Heart right ventricle (tissue), 16 donors: ENCODE measurements at regions not wholly inside any gene's neighbourhood (a gene's known extent, or its start where the extent isn't known, plus 50 kb on each side); places are given as distances from the start of the nearest gene placed in this dataset.
A peak's percentile ranks its signal among the peaks of the same experiment; 100 is the strongest.

Source experiments
- ATAC-seq, 8 donors: fragments of 200-7000 bp; cut with Tn5 transposase; one replicate each; pipeline ENCODE4 v1.9.1; 2020; ENCODE audit warnings: mild to moderate bottlenecking in 8 of 8, moderate library complexity in 8 of 8, moderate number of reproducible peaks in 1 of 8
- DNase-seq, 2 donors: peaks; one replicate each; pipeline ENCODE4 v3.0.0-alpha.2; 2020
- H3K27ac ChIP-seq, 10 donors: fragments of 200-600 bp; sonication (generic) in 2 of 10; one replicate each; pipeline versions ENCODE4 v1.5.0 to v1.8.0; 2020 to 2022; ENCODE audit warnings: mild to moderate bottlenecking in 3 of 10
- H3K27me3 ChIP-seq, 7 donors: fragments of 200-600 bp; one replicate each; pipeline ENCODE4 v1.8.0; 2021 to 2022; ENCODE audit warnings: mild to moderate bottlenecking in 2 of 7
- H3K36me3 ChIP-seq, 9 donors: fragments of 200-600 bp; sonication (generic) in 1 of 9; one replicate each; pipeline versions ENCODE4 v1.5.0 to v1.8.0; 2020 to 2022; ENCODE audit warnings: mild to moderate bottlenecking in 2 of 9
- H3K4me1 ChIP-seq, 9 donors: fragments of 200-600 bp; sonication (generic) in 1 of 9; one replicate each; pipeline versions ENCODE4 v1.5.0 to v1.8.0; 2020 to 2022; ENCODE audit warnings: mild to moderate bottlenecking in 4 of 9
- H3K4me3 ChIP-seq, 10 donors: fragments of 200-600 bp; sonication (generic) in 2 of 10; one replicate each; pipeline versions ENCODE4 v1.5.0 to v1.8.0; 2020 to 2022; ENCODE audit warnings: mild to moderate bottlenecking in 7 of 10, moderate library complexity in 2 of 10
- H3K9me3 ChIP-seq, 11 donors: fragments of 200-600 bp in 10 of 11; sonication (generic) in 2 of 11; one replicate each; pipeline versions ENCODE4 v1.5.0 to v1.8.0; 2013 to 2022; ENCODE audit warnings: mild to moderate bottlenecking in 2 of 11, control low read depth in 1 of 11, moderate library complexity in 1 of 11
- WGBS, 2 donors: extraction: QIAGEN DNeasy Blood & Tissue Kit; methylation state at CpG; one replicate each; pipeline ENCODE4 v1.1.7; 2013; ENCODE audit warnings: inconsistent platforms in 1 of 2; 5-methylcytosine and 5-hydroxymethylcytosine counted together
- intact Hi-C, 10 donors: fragments of 100-400 bp; cut with DNase I; formaldehyde crosslinking; loops; one replicate each; pipeline versions ENCODE4 v1.11.1 to v1.14.2; 2022
- TF ChIP-seq, protein P1 (sequence below), 9 donors: fragments of 200-600 bp; sonication (generic) in 2 of 9; IDR thresholded peaks; one replicate each; pipeline versions ENCODE4 v1.5.0 to v1.8.0; 2021 to 2022; ENCODE audit warnings: antibody characterized with exemption in 9 of 9, mild to moderate bottlenecking in 5 of 9, moderate library complexity in 1 of 9
- donor health status: Arrhythmogenic right ventricular cardiomyopathy.
- donor health status: ischemic (EF 13 %, LVEDD 7.1; RV severe dilation, severe dysfunction).
- donor health status: healthy with polysubstance abuse.
- donor health status: DM: no; HTN: yes; CAD: no.
- donor health status: DM: no; HTN: no; CAD: no.
- donor health status: ischemic (EF 25% LVEDD 6.9; RV normal size, moderate dysfunction).
- donor health status: ischemic (EF 25% LVEDD 5.7; RV mildly dilated, moderate dysfunction).
- donor health status: healthy.
- donor health status: DM: yes; HTN: yes; CAD: no.
- donor health status: Ischemic cardiomyopathy.
- donor health status: ischemic (EF 35%, LVEDD 5.7; RV mildly dilated, moderate dysfunction).
- donor health status: nonischemic (EF 11% LVEDD 7.7; RV severe dilation, severe dysfunction).
- donor health status: DM: yes; HTN: yes; CAD: no.
- donor health status: PGD.
- donor health status: ischemic (EF 29% LVEDD 5.4; RV normal size, mild dysfunction).
- donor health status: nonischemic (EF 23%, LVEDD 6.1; RV moderate dilation, normal function).

DNA sequence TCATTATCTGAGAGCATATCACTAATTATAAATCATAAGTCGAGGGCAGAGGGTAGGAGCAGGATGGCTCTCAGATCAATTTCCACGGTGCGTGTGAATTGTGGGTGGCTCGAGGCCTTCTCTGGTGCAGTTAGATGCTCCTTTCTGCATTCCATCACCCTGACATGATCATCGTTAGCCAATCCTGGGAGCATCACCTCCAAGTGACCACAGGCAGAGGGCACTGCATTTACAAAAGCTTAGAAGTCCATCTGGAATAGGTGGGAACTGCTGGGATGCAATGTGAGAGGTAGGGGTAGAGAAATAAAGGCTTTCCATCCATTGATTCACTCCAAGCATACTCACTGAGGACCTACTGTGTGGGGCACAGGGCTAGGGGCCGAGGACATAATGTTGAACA is 538.2 kb upstream of the TBX3 start:
- H3K9me3 ChIP-seq, result no peaks in the 10 kb centered on the region
- intact Hi-C loops, result no loop called here
- TF ChIP-seq, protein P1, sequence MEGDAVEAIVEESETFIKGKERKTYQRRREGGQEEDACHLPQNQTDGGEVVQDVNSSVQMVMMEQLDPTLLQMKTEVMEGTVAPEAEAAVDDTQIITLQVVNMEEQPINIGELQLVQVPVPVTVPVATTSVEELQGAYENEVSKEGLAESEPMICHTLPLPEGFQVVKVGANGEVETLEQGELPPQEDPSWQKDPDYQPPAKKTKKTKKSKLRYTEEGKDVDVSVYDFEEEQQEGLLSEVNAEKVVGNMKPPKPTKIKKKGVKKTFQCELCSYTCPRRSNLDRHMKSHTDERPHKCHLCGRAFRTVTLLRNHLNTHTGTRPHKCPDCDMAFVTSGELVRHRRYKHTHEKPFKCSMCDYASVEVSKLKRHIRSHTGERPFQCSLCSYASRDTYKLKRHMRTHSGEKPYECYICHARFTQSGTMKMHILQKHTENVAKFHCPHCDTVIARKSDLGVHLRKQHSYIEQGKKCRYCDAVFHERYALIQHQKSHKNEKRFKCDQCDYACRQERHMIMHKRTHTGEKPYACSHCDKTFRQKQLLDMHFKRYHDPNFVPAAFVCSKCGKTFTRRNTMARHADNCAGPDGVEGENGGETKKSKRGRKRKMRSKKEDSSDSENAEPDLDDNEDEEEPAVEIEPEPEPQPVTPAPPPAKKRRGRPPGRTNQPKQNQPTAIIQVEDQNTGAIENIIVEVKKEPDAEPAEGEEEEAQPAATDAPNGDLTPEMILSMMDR (IDR thresholded peaks at IDR 0.05), result no peak
- no peaks in the 10 kb centered on the region for H3K27me3 ChIP-seq
- ATAC-seq (no peak), DNase-seq (no peak)
- H3K4me3 ChIP-seq, result no peak overlapping the region
- 88 to 89% methylated on average over 6 of the region's 6 CpGs for WGBS, 2 donors
- peaks cover 0 to 16% (median 13%) of the 10 kb centered on the region in 9 donors for H3K4me1 ChIP-seq
- no peak overlapping the region for H3K27ac ChIP-seq
- no peaks in the 10 kb centered on the region for H3K36me3 ChIP-seq

DNA sequence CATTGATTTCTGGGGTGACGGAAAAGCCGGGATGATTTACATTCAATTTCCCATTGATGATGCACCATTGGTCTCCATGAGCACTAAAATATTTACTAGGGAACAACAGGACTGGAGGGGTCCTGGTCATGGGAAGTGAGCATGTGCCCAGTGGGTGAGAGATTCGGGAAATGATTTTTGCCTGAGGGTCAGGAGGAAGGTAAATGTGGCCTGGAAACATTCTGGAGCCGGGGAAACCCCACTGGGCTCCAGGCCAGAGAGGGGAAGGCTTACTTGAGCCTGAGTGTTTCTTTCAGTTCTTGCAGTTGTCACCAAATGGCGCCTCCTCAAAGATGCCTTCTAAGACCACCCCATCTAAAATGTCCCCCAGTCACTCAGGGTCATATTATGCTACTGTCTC is 532.3 kb upstream of the TBX3 start:
- ATAC-seq (no peak), DNase-seq (no peak)
- H3K27ac ChIP-seq, result no peak overlapping the region
- H3K36me3 ChIP-seq, result no peaks in the 10 kb centered on the region
- H3K9me3 ChIP-seq, result peaks cover 0 to 6% (median 0%) of the 10 kb centered on the region in 11 donors
- intact Hi-C loops, result loop anchor here in 1 of 10 donors (10.0 kb wide), 1 partner anchor 112 kb away; no protein-coding TSS in a partner anchor
- no peak overlapping the region for H3K4me3 ChIP-seq
- TF ChIP-seq, protein P1 (IDR thresholded peaks at IDR 0.05), result no peak
- WGBS, 2 donors, result 69 to 75% methylated on average over 5 of the region's 5 CpGs
- peaks cover 0 to 17% (median 9%) of the 10 kb centered on the region in 9 donors for H3K4me1 ChIP-seq
- H3K27me3 ChIP-seq, result peaks cover 0 to 2% (median 0%) of the 10 kb centered on the region in 7 donors

DNA sequence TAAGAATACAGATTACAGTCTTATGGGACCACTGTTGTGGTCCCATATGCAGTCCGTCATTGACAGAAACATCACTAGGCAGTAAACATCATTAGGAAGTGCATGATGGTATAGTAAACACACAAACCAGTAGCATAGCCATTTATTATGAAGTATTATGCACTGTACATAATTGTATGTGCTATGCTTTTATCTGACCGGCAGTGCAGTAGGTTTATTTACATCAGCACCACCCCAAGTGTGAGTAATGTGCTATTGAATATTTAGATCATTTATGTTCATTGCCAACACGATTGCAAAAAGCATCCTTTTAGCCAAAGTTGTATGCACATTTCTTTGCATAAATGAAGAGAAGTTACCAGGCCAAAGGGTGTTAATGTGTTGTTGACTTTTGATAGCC is 531.6 kb upstream of the TBX3 start:
- Histone ChIP-seq H3K9me3 (peaks cover 0 to 6% (median 0%) of the 10 kb centered on the region in 11 donors), H3K27ac (no peak overlapping the region), H3K36me3 (no peaks in the 10 kb centered on the region), H3K4me1 (peaks cover 0 to 17% (median 9%) of the 10 kb centered on the region in 9 donors), H3K4me3 (no peak overlapping the region), H3K27me3 (peaks cover 0 to 2% (median 0%) of the 10 kb centered on the region in 7 donors)
- WGBS, 2 donors, result 90 to 91% methylated on average over 3 of the region's 3 CpGs
- ATAC-seq (no peak), DNase-seq (no peak)
- intact Hi-C loops, result loop anchor here in 1 of 10 donors (10.0 kb wide), 1 partner anchor 111 kb away; no protein-coding TSS in a partner anchor
- TF ChIP-seq, protein P1 (IDR thresholded peaks at IDR 0.05), result no peak

DNA sequence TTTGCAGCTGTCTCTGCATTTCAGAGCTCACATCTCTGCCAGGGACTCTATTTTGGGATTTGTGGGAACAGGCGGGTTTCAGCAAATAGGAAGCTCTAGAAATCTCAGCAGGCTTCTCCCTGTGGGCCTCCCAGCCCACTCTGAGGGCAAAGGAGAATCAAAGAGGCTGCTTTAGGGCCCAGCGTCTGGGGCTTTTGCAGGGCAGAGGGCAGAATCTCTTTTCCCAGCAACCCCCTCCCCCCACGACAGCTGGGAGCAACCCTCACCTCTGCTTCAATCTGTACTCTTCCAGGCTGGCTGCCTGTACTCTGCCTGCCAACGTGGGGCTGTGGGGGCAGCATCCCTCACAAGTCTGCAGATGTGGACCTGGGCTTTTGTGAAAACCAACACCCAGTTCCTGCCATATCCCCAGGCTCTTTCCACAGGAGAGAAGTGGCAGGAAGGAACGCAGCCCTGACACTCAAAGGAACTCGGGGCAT is 529.6 kb upstream of the TBX3 start:
- Histone ChIP-seq H3K36me3 (no peaks in the 10 kb centered on the region), H3K4me3 (no peak overlapping the region), H3K9me3 (peaks cover 0 to 6% (median 0%) of the 10 kb centered on the region in 11 donors), H3K4me1 (peaks cover 0 to 17% (median 9%) of the 10 kb centered on the region in 9 donors), H3K27ac (peak overlapping the region in 7 of 10 donors; percentile 18 to 73 (median 46)), H3K27me3 (peaks cover 0 to 2% (median 0%) of the 10 kb centered on the region in 7 donors)
- TF ChIP-seq, protein P1 (IDR thresholded peaks at IDR 0.05), result no peak
- ATAC-seq (peak; percentile 62 to 87 (median 76)), DNase-seq (peak; percentile 32 to 40)
- intact Hi-C loops, result loop anchor here in 1 of 10 donors (10.0 kb wide), 1 partner anchor 109 kb away; no protein-coding TSS in a partner anchor
- 34 to 41% methylated on average over 6 of the region's 6 CpGs for WGBS, 2 donors
